ENCODE measurements at regions not wholly inside any gene's neighbourhood (a gene's known extent, or its start where the extent isn't known, plus 50 kb on each side); places are given as distances from the start of the nearest gene placed in this dataset.

GRCh38 chr1:164092603-164093353, 466.2 kb upstream of the PBX1 start:
- TF ChIP-seq TARDBP (IDR thresholded peaks at IDR 0.05; ENCODE audit: borderline replicate concordance) = no peak
- no peak for TF ChIP-seq E2F4 (IDR thresholded peaks at IDR 0.05; ENCODE audit: low read depth, low read length)
- TF ChIP-seq DPF2 (IDR thresholded peaks at IDR 0.05) = no peak
- TF ChIP-seq MTA3 (IDR thresholded peaks at IDR 0.05; ENCODE audit: borderline replicate concordance, low read length) = no peak
- no peak for TF ChIP-seq PKNOX1 (IDR thresholded peaks at IDR 0.05)
- no peak for TF ChIP-seq HDAC6 (IDR thresholded peaks at IDR 0.05; ENCODE audit: unreplicated experiment)
- no peak for TF ChIP-seq YY1 (IDR thresholded peaks at IDR 0.05; ENCODE audit: low read depth, low read length)
- TF ChIP-seq JUND (IDR thresholded peaks at IDR 0.05; ENCODE audit: low read depth, low read length) = no peak
- no peak for TF ChIP-seq MYB (IDR thresholded peaks at IDR 0.05; ENCODE audit: borderline replicate concordance, low read depth, low read length)
- ChIA-PET SMC1A (ENCODE audit: uncharacterized antibody, unreplicated experiment) (interaction anchor here (0.7 kb wide), 1 partner anchor 28 kb away, joined by 3 read pairs; no protein-coding TSS in a partner anchor), CTCF (no interaction called here), RAD21 (ENCODE audit: unreplicated experiment) (no interaction called here), POLR2A (no interaction called here)
- in situ Hi-C loops (cut with MboI) (no loop called here), intact Hi-C loops (cut with micrococcal nuclease; ENCODE audit: unreplicated experiment) (no loop called here)
- no peaks in the 10 kb centered on the region for H3K27me3 ChIP-seq (replicated peaks in 1 of 2; ENCODE audit: control insufficient read depth in 2 of 2, insufficient read depth in 2 of 2, low read length in 1 of 2)
- no peak overlapping the region for H2AFZ ChIP-seq (ENCODE audit: control insufficient read depth, low read depth, low read length)
- BruUV-seq (replicated peaks) = no TSS peak
- no peaks in the 10 kb centered on the region for H3K79me2 ChIP-seq (ENCODE audit: control insufficient read depth, insufficient read depth, low read length)
- FAIRE-seq = no peak
- no peak for DNase-seq (ENCODE audit: low read depth, low spot score)
- ATAC-seq = no peak
- no peaks in the 10 kb centered on the region; the same call in 2 of the 3 replicates for H3K9me3 ChIP-seq (replicated peaks; ENCODE audit: control insufficient read depth, insufficient read depth, low read length)
- 2% methylated on average over 4 of the region's 4 CpGs for WGBS (ENCODE audit: insufficient coverage, insufficient replicate concordance, low lambda C conversion rate, missing lambda C conversion rate)
- no peaks in the 10 kb centered on the region for H3K4me1 ChIP-seq (ENCODE audit: control insufficient read depth, insufficient read depth, low read length)
- H3K4me3 ChIP-seq = no peak overlapping the region
- H3K36me3 ChIP-seq (ENCODE audit: control insufficient read depth in 2 of 2, insufficient read depth in 2 of 2, low read length in 1 of 2) = no peaks in the 10 kb centered on the region
- no peak overlapping the region for H3K9ac ChIP-seq (ENCODE audit: control insufficient read depth, insufficient read depth, low read length)
- H3K4me2 ChIP-seq (ENCODE audit: control insufficient read depth, insufficient read depth) = no peak overlapping the region
- no peaks in the 10 kb centered on the region for H4K20me1 ChIP-seq (ENCODE audit: control insufficient read depth, insufficient read depth)
- H3K27ac ChIP-seq (ENCODE audit: control insufficient read depth, insufficient read depth) = no peak overlapping the region
